DMS79 (cell line): ENCODE measurements at regions not wholly inside any gene's neighbourhood (a gene's known extent, or its start where the extent isn't known, plus 50 kb on each side); places are given as distances from the start of the nearest gene placed in this dataset.

ENCODE experiments used
- DNase-seq: peaks from one replicate; lab custom pipeline; 2025; lab: John Stamatoyannopoulos, UW

GRCh38 chr13:23488442-23488841, 54.9 kb upstream of the SACS start:
- DNase-seq = peak; percentile 10

DNA sequence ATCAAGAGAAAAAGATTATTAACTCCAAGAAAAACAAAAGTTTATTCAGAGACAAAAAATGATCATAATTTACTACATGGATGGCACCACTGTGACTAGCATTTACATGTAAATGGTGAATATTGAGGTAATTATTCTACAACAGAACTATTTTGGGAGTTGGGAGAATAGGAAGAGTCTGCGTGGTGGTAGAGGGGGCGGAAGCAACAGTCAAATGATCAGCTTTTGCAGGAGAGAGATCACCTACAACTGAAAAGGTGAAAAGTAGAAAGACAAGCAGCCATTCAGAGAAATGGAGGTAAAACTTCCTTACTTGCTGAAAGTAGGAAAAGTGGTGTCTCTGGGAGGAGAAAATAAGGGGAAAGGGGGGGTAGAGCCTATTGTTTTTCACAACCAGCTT, 62.8 kb upstream of the SACS start:
- DNase-seq = no peak

DNA sequence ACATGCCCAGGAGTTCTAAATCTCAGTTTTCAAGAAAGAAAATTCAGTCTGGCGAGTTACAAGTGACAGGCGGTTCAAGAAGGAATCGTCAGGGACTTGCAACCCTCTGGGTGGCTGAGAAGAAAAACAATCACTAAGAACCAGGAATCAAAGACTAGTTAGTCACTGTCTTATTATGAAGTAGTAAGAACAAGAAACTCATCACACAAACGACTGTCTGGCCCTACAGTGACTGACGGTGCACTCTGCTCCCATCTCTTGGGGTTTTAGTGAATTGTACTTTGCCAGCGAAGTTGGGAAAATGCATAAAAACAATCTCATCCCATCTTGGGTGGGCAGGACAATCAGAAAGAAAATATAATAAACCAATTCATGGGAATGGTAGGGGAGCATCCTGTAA, 63.7 kb upstream of the SACS start:
- no peak for DNase-seq

GRCh38 chr13:23500849-23501248, 67.3 kb upstream of the SACS start:
- DNase-seq = no peak

GRCh38 chr13:23504180-23504579, 66.0 kb upstream of the TNFRSF19 start:
- DNase-seq = no peak

GRCh38 chr13:23505007-23505406, 65.2 kb upstream of the TNFRSF19 start:
- DNase-seq = no peak

DNA sequence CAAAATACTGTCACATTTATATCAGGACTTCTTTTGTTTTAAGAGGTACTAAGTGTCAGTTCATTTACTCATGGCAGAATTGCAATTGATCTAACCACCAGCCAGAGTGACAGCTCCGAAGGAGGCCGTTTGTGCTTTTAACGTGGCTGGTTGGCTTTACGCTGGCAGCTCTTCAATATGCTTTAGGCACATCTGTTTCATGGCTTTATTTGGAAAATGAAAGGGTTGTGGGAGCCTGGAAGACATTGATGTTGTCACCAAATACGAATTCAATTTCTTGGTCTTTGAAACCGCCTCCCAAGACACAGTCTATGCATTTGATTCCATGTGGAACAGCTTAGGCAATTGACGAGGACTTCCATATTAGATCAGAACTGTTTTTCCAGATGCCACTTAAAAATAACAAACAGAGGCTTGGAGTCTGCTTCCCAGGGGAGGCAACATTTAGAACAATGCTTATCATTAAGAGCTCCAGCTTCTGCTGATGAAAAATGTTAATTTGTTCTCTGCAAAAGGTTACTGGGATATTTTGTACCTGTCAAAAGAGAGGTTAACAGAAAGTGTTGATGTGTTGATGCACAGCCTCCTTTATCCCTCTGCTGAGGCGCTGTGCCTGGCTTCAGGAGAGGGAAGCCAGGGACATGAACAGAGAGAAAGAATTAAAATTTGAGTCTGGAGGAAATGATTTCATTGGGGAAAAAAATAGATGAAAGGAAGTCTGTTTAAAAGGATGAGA, 64.0 kb upstream of the TNFRSF19 start:
- no peak for DNase-seq

DNA sequence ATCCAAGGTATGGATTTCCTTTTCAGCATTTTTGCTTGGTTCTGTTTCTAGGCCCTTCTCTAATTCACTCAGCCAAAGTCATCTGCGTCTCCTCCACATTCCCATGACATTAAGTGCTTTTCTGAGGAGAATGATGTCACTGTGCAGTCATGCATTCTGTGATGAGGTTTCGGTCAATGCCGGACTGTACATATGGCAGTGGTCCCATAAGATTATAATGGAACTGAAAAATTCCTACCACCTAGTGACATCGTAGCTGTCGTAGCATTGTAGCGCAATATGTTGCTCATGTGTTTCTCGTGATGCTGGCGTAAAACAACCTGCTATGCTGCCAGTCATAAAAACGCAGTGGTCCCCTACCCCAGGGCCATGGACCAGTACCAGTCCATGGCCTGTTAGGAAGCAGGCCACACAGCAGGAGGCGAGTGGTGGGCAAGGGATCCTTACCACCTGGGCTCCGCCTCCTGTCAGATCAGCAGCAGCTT, 63.4 kb upstream of the TNFRSF19 start:
- DNase-seq = no peak

DNA sequence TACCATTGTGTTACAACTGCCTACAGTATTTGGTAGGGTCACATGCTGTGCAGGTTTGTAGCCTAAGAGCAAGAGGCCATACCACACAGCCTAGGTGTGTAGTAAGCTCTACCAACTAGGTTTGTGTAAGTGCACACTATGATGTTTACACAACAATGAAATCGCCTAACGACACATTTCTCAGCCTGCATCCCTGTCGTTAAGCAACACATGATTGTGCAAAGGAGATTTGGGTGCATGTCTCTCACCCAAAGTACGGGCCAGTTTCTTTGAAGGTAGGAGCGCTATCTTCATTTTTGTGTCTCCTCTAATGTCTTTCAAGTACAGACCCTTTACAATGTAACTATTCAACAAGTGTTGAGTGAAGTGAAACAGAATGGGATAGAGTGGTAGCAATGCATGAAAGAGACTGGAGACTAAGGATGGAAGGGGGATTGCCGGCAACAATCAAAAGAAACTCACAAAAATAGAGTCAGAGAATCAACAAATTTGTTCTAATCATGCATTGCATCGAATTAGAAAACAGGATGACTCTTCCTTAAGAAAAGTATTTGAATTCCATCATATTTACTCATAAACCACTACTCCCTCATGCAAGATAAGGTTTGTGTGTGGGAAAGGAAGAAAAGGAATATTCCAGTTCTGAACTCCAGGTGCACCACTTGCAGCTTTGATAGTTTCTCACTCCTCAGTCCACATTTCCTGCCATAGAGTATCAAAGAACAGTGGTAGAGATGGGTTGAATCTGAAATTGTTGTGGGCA, 60.2 kb upstream of the TNFRSF19 start:
- DNase-seq = no peak

GRCh38 chr13:23510544-23510916, 59.7 kb upstream of the TNFRSF19 start:
- no peak for DNase-seq

DNA sequence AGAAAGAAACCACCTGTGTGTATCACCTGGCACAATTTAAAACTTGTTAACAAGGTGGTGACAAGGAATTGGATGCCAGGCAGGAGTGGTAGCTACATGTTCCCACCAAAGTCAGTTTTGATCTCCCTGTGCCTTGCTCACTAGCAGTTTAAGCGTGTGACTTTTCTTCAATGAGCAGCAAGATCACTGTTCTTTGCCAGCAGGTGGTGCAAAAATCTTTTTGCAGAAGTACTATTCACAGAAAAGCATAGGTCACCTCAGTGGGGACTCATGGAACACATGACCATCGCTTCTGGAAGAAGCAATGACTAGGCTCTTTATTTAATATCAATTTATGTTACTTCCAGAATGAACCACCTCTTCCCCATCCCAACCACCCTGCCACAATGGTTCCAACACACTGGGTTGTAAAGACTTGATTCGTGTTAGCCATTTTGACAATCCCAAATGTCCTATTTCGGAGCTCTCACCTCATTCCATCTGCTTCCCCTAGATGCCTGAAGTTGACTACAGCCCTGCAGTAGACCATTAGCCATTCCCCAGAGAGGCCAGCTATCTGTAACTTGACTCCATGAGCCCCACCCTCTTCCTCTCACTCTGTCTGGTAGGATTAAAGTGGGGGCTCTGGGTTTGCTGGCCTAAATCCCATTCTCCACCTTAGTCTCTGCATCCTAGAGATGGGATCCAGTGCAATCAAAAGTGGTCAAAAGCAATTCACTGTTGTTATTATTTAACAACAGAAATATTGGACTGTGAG, 59.1 kb upstream of the TNFRSF19 start:
- no peak for DNase-seq

- no peak for DNase-seq
These were observed 57.3 kb upstream of the TNFRSF19 start for GRCh38 chr13:23512762-23513395.

- no peak for DNase-seq
These were observed 56.8 kb upstream of the TNFRSF19 start for GRCh38 chr13:23513455-23513854.

- DNase-seq = no peak
These were observed 56.1 kb upstream of the TNFRSF19 start for GRCh38 chr13:23514076-23514475.

- no peak for DNase-seq
These were observed 55.1 kb upstream of the TNFRSF19 start for GRCh38 chr13:23515116-23515515.

DNA sequence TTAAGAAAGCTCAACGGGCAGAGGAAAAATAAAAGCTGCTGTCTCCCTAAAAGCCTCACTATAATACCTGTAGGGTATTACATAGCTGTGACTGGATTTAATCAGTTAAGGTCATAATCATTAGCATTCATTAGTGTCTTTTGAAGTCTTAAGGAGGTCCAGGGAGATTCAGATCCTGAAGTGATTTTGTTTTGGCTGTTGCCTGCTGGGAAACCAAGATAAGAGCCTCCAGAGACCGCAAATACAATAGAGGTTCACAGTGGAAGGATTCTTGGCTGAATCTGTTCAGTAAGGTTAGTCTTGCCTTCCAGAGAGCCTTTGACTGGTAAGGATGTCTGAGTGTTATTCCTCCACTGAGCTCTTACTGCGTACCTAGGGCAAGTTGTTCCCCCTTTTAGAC, 54.0 kb upstream of the TNFRSF19 start:
- DNase-seq = no peak

- DNase-seq = no peak
These were observed 53.5 kb upstream of the TNFRSF19 start for GRCh38 chr13:23516702-23517101.

DNA sequence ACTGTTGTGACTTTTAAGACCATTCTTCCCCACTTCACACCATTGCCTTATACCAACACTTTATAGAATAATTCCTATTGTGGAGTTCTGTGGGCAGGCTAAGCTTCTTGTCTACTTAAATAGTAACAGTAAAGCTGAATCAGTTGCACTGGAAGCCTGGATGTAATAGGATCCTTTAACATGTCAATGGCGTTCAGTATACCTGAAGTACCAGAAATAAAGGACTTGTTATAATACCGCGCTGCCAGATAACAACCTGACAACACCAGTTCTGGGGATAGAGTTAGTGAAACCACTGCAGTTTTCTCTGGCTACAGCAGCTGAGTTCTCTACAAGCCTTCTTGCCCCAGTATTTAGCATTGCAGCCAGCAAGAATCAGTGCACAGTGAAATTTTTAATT, 52.0 kb upstream of the TNFRSF19 start:
- no peak for DNase-seq
